Endothelial cell of umbilical vein (primary cell): ENCODE measurements at regions not wholly inside any gene's neighbourhood (a gene's known extent, or its start where the extent isn't known, plus 50 kb on each side); places are given as distances from the start of the nearest gene placed in this dataset.
"Not testable (repeated sequence)": the region's sequence is repeated elsewhere in the genome, so short reads cannot be mapped to it uniquely, and the experiment has no call there.

ENCODE experiments used
- CTCF ChIP-seq, 2 donors: IDR thresholded peaks; 1 replicate in 1 of 2; 2 replicates in 1 of 2; pipeline ENCODE4 v1.5.1; 2011; ENCODE audit warnings: low read length in 2 of 2, mild to moderate bottlenecking in 2 of 2, moderate library complexity in 2 of 2, control low read depth in 1 of 2, inconsistent platforms in 1 of 2, low read depth in 1 of 2; ENCODE audit not compliant: insufficient read depth in 1 of 2; ENCODE audit errors: extremely low read depth in 1 of 2
- POLR2A ChIP-seq: IDR thresholded peaks from 2 replicates; pipeline ENCODE4 v1.6.1; 2012; ENCODE audit warnings: low read depth, mild to moderate bottlenecking, control low read depth, low read length
- POLR2AphosphoS5 ChIP-seq: IDR thresholded peaks from 2 replicates; pipeline ENCODE4 v1.6.1; 2012; ENCODE audit warnings: low read depth, mild to moderate bottlenecking, control low read depth, low read length, moderate library complexity; ENCODE audit not compliant: insufficient read depth

DNA sequence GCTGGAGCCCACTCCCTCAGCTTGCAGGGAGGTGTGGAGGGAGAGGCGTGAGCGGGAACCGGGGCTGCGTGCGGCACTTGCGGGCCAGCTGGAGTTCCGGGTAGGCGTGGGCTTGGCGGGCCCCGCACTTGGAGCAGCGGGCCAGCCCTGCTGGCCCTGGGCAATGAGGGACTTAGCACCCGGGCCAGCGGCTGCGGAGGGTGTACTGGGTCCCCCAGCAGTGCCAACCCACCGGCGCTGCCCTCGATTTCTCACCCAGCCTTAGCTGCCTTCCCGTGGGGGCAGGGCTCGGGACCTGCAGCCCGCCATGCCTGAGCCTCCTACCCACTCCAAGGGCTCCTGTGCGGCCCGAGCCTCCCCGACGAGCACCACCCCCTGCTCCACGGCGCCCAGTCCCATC lies 61.9 kb upstream of the DHRS4 start:
- TF ChIP-seq CTCF (IDR thresholded peaks at IDR 0.05; ENCODE audit: extremely low read depth in 1 of 2, insufficient read depth in 1 of 2, low read depth in 1 of 2, low read length in 2 of 2); POLR2AphosphoS5; POLR2A: not testable (repeated sequence)
